ENCODE measurements at regions not wholly inside any gene's neighbourhood (a gene's known extent, or its start where the extent isn't known, plus 50 kb on each side); places are given as distances from the start of the nearest gene placed in this dataset.

- ATAC-seq (ENCODE audit: poor library complexity) (no peak), DNase-seq (no peak)
- no peak for TF ChIP-seq CTCF (IDR thresholded peaks at IDR 0.05)
- intact Hi-C loops (cut with DNase I, micrococcal nuclease): no loop called here
- Mint-ChIP-seq H3K27me3 (no peaks in the 10 kb centered on the region), H3K4me1 (ENCODE audit: low read depth) (no peaks in the 10 kb centered on the region), H3K9me3 (peaks cover 6% of the 10 kb centered on the region), H3K36me3 (ENCODE audit: low read depth) (no peaks in the 10 kb centered on the region), H3K27ac (no peak overlapping the region), H3K4me3 (no peak overlapping the region)
- no peaks in the 10 kb centered on the region for H3K36me3 ChIP-seq (ENCODE audit: insufficient read depth, low read length)
- no peaks in the 10 kb centered on the region for H3K9me3 ChIP-seq (ENCODE audit: control insufficient read depth in 1 of 2, insufficient read depth in 1 of 2, low read length in 2 of 2)
- ChIA-PET CTCF (no interaction called here), POLR2A (no interaction called here)
- H3K4me1 ChIP-seq (ENCODE audit: insufficient read depth, low read length): no peaks in the 10 kb centered on the region
- no peak overlapping the region for H3K27ac ChIP-seq (ENCODE audit: low read depth in 1 of 2, low read length in 2 of 2)
- H3K4me3 ChIP-seq (ENCODE audit: low read length): no peak overlapping the region
- no peaks in the 10 kb centered on the region for H3K27me3 ChIP-seq (ENCODE audit: control insufficient read depth in 1 of 2, insufficient read depth in 2 of 2, low read length in 2 of 2)
These were observed 1323.9 kb upstream of the DDX18 start for GRCh38 chr2:116490511-116491145.

GRCh38 chr2:116491292-116491691, 1323.2 kb upstream of the DDX18 start:
- Mint-ChIP-seq H3K4me3 (no peak overlapping the region), H3K27me3 (no peaks in the 10 kb centered on the region), H3K36me3 (ENCODE audit: low read depth) (no peaks in the 10 kb centered on the region), H3K4me1 (ENCODE audit: low read depth) (no peaks in the 10 kb centered on the region), H3K27ac (no peak overlapping the region), H3K9me3 (peaks cover 3% of the 10 kb centered on the region)
- TF ChIP-seq CTCF (IDR thresholded peaks at IDR 0.05): no peak
- Histone ChIP-seq H3K36me3 (ENCODE audit: insufficient read depth, low read length) (no peaks in the 10 kb centered on the region), H3K9me3 (ENCODE audit: control insufficient read depth in 1 of 2, insufficient read depth in 1 of 2, low read length in 2 of 2) (no peaks in the 10 kb centered on the region), H3K4me3 (ENCODE audit: low read length) (no peak overlapping the region), H3K27me3 (ENCODE audit: control insufficient read depth in 1 of 2, insufficient read depth in 2 of 2, low read length in 2 of 2) (no peaks in the 10 kb centered on the region), H3K27ac (ENCODE audit: low read depth in 1 of 2, low read length in 2 of 2) (no peak overlapping the region), H3K4me1 (ENCODE audit: insufficient read depth, low read length) (no peaks in the 10 kb centered on the region)
- DNase-seq (no peak), ATAC-seq (ENCODE audit: poor library complexity) (no peak)
- POLR2A ChIA-PET: no interaction called here
- CTCF ChIA-PET: no interaction called here
- intact Hi-C loops (cut with DNase I, micrococcal nuclease): no loop called here

GRCh38 chr2:116499389-116499788, 1315.1 kb upstream of the DDX18 start:
- H3K4me3 ChIP-seq (ENCODE audit: low read length): no peak overlapping the region
- no peaks in the 10 kb centered on the region for H3K4me1 ChIP-seq (ENCODE audit: insufficient read depth, low read length)
- H3K36me3 Mint-ChIP-seq (ENCODE audit: low read depth): no peaks in the 10 kb centered on the region
- no peaks in the 10 kb centered on the region for H3K9me3 ChIP-seq (ENCODE audit: control insufficient read depth in 1 of 2, insufficient read depth in 1 of 2, low read length in 2 of 2)
- no peak overlapping the region for H3K27ac ChIP-seq (ENCODE audit: low read depth in 1 of 2, low read length in 2 of 2)
- H3K9me3 Mint-ChIP-seq: peaks cover 7% of the 10 kb centered on the region
- DNase-seq (no peak), ATAC-seq (ENCODE audit: poor library complexity) (no peak)
- intact Hi-C loops (cut with DNase I, micrococcal nuclease): no loop called here
- no peaks in the 10 kb centered on the region for H3K27me3 Mint-ChIP-seq
- no peak for TF ChIP-seq CTCF (IDR thresholded peaks at IDR 0.05)
- no peak overlapping the region for H3K4me3 Mint-ChIP-seq
- ChIA-PET CTCF (no interaction called here), POLR2A (no interaction called here)
- H3K36me3 ChIP-seq (ENCODE audit: insufficient read depth, low read length): no peaks in the 10 kb centered on the region
- H3K27me3 ChIP-seq (ENCODE audit: control insufficient read depth in 1 of 2, insufficient read depth in 2 of 2, low read length in 2 of 2): no peaks in the 10 kb centered on the region
- no peaks in the 10 kb centered on the region for H3K4me1 Mint-ChIP-seq (ENCODE audit: low read depth)
- no peak overlapping the region for H3K27ac Mint-ChIP-seq
